IMR-90 (cell line): ENCODE measurements at regions not wholly inside any gene's neighbourhood (a gene's known extent, or its start where the extent isn't known, plus 50 kb on each side); places are given as distances from the start of the nearest gene placed in this dataset.

ENCODE experiments used
- ATAC-seq: fragments of 200-7000 bp; cut with Tn5 transposase; 2 replicates; pipeline ENCODE4 v1.9.1; 2020; ENCODE audit warnings: low read depth, mild to moderate bottlenecking, moderate library complexity
- BruUV-seq: library from RNA; stranded (reverse); fragments of 400-500 nt; replicated peaks from 2 replicates; lab custom pipeline; 2021; lab: Mats Ljungman, UMichigan
- CTCF ChIA-PET: fragments of 300-600 bp; formaldehyde crosslinking; extraction: SDS; loops from one replicate; lab custom pipeline; 2021; ENCODE audit warnings: antibody characterized with exemption; lab: Yijun Ruan, JAX
- POLR2A ChIA-PET: fragments of 300-600 bp; sonication (Branson Sonifier 250); formaldehyde crosslinking; loops from one replicate; lab custom pipeline; 2022; ENCODE audit warnings: antibody characterized with exemption; ENCODE audit not compliant: unreplicated experiment; lab: Charles Lee
- DNase-seq: peaks from one replicate; pipeline ENCODE4 v3.0.0; 2013
- H2AFZ ChIP-seq: replicated peaks from 2 replicates; pipeline ENCODE3; 2013; ENCODE audit warnings: low read length, mild to moderate bottlenecking; ENCODE audit not compliant: poor library complexity
- H2AK5ac ChIP-seq: 2 replicates; pipeline ENCODE4 v1.6.1; 2013; ENCODE audit warnings: low read depth, low read length, inconsistent platforms
- H2AK9ac ChIP-seq: replicated peaks from 2 replicates; pipeline ENCODE3; 2013; ENCODE audit warnings: mild to moderate bottlenecking, low read depth, low read length, moderate library complexity; ENCODE audit not compliant: poor library complexity
- H2BK120ac ChIP-seq: 2 replicates; pipeline ENCODE4 v1.6.1; 2013; ENCODE audit warnings: low read depth, low read length, inconsistent platforms
- H2BK15ac ChIP-seq: 3 replicates; pipeline ENCODE4 v1.6.1; 2013; ENCODE audit warnings: low read depth, low read length, inconsistent platforms
- H2BK20ac ChIP-seq: 2 replicates; pipeline ENCODE4 v1.6.1; 2013; ENCODE audit warnings: low read depth, mild to moderate bottlenecking, inconsistent platforms, low read length, moderate library complexity
- H2BK5ac ChIP-seq: 2 replicates; pipeline ENCODE4 v1.6.1; 2013; ENCODE audit warnings: mild to moderate bottlenecking, low read depth, low read length, inconsistent platforms; ENCODE audit not compliant: poor library complexity, severe bottlenecking
- H3K14ac ChIP-seq: replicated peaks from 2 replicates; pipeline ENCODE4 v1.6.1; 2013; ENCODE audit warnings: low read depth, low read length, inconsistent platforms
- H3K18ac ChIP-seq: 2 replicates; pipeline ENCODE4 v1.6.1; 2013; ENCODE audit warnings: low read depth, low read length, control low read depth
- H3K23ac ChIP-seq: 2 replicates; pipeline ENCODE4 v1.6.1; 2013; ENCODE audit warnings: low read depth, low read length, inconsistent platforms
- H3K27ac ChIP-seq: 2 replicates; pipeline ENCODE4 v1.5.1; 2013; ENCODE audit warnings: mild to moderate bottlenecking, control low read depth, low read length; ENCODE audit not compliant: insufficient read depth
- H3K27me3 ChIP-seq: 2 replicates; pipeline ENCODE4 v1.6.1; 2013; ENCODE audit warnings: low read length; ENCODE audit not compliant: control insufficient read depth, insufficient read depth
- H3K36me3 ChIP-seq: 2 replicates; pipeline ENCODE4 v1.6.1; 2013; ENCODE audit warnings: low read length, mixed read lengths; ENCODE audit not compliant: control insufficient read depth, insufficient read depth
- H3K4ac ChIP-seq: 2 replicates; pipeline ENCODE4 v1.6.1; 2013; ENCODE audit warnings: low read depth, low read length, inconsistent platforms
- H3K4me1 ChIP-seq: 2 replicates; pipeline ENCODE4 v1.6.1; 2013; ENCODE audit warnings: low read length, mixed read lengths; ENCODE audit not compliant: control insufficient read depth, insufficient read depth
- H3K4me2 ChIP-seq: 2 replicates; pipeline ENCODE4 v1.6.1; 2013; ENCODE audit warnings: low read depth, mild to moderate bottlenecking, control low read depth, low read length, moderate library complexity
- H3K4me3 ChIP-seq: 2 replicates; pipeline ENCODE4 v1.5.1; 2013; ENCODE audit warnings: low read depth, mild to moderate bottlenecking, control low read depth, low read length, moderate library complexity; ENCODE audit not compliant: insufficient read depth
- H3K56ac ChIP-seq: 2 replicates; pipeline ENCODE4 v1.6.1; 2013; ENCODE audit warnings: low read length, inconsistent platforms; ENCODE audit not compliant: insufficient read depth; ENCODE audit errors: extremely low read depth
- H3K79me1 ChIP-seq, 2 experiments: 2 replicates each; pipeline ENCODE4 v1.6.1; 2013; ENCODE audit warnings: low read length in 2 of 2, inconsistent platforms in 1 of 2, low read depth in 1 of 2
- H3K9ac ChIP-seq: 2 replicates; pipeline ENCODE4 v1.6.1; 2013; ENCODE audit warnings: low read depth, low read length, control low read depth
- H3K9me1 ChIP-seq: 2 replicates; pipeline ENCODE4 v1.6.1; 2013; ENCODE audit warnings: low read length, inconsistent platforms; ENCODE audit not compliant: insufficient read depth
- H3K9me3 ChIP-seq: 2 replicates; pipeline ENCODE4 v1.6.1; 2013; ENCODE audit warnings: low read length; ENCODE audit not compliant: control insufficient read depth, insufficient read depth
- H4K20me1 ChIP-seq: 2 replicates; pipeline ENCODE4 v1.6.1; 2013; ENCODE audit warnings: low read length, inconsistent platforms; ENCODE audit not compliant: insufficient read depth
- H4K5ac ChIP-seq: 2 replicates; pipeline ENCODE4 v1.6.1; 2013; ENCODE audit warnings: mild to moderate bottlenecking, low read depth, low read length, control low read depth
- H4K8ac ChIP-seq, 2 experiments: 2 replicates each; pipeline ENCODE4 v1.6.1; 2013; ENCODE audit warnings: low read depth in 2 of 2, low read length in 2 of 2, control low read depth in 1 of 2, inconsistent platforms in 1 of 2
- H4K91ac ChIP-seq: 2 replicates; pipeline ENCODE4 v1.6.1; 2013; ENCODE audit warnings: low read depth, low read length, inconsistent platforms; ENCODE audit not compliant: insufficient read depth
- CEBPB ChIP-seq: IDR thresholded peaks from 2 replicates; pipeline ENCODE4 v1.6.1; 2012; ENCODE audit warnings: low read depth, low read length, improper control_type of control experiment
- FOS ChIP-seq: fragments of 150-350 bp; IDR thresholded peaks from 2 replicates; pipeline ENCODE4 v1.6.1; 2016; ENCODE audit warnings: low read depth, low read length
- WGBS, 2 experiments: methylation state at CpG; one replicate each; pipeline versions ENCODE4 v1.1.5 to v1.1.7; 2013; ENCODE audit warnings: missing lambda C conversion rate in 2 of 2; ENCODE audit not compliant: insufficient read length in 1 of 2; ENCODE audit errors: extremely low coverage in 2 of 2; 5-methylcytosine and 5-hydroxymethylcytosine counted together
- dilution Hi-C: fragments of 300-500 bp; cut with HindIII; formaldehyde crosslinking; loops from one replicate; pipeline ENCODE4 v1.14.3; 2018; ENCODE audit warnings: low sequenced_read_pairs; ENCODE audit not compliant: unreplicated experiment
- in situ Hi-C: fragments of 300-500 bp; cut with MboI; formaldehyde crosslinking; loops from 3 replicates; pipeline ENCODE4 v1.14.3; 2019; ENCODE audit warnings: low sequenced_read_pairs, inconsistent platforms, mixed read lengths
- intact Hi-C: fragments of 100-400 bp; cut with micrococcal nuclease; formaldehyde crosslinking; loops from 2 replicates; pipeline ENCODE4 v1.10.0; 2022

GRCh38 chr1:200262326-200262965, 147.4 kb downstream of the ZNF281 start:
- H2BK120ac ChIP-seq: no peak overlapping the region
- no peak overlapping the region for H2AK9ac ChIP-seq
- no peak overlapping the region for H3K18ac ChIP-seq
- intact Hi-C loops (no loop called here), in situ Hi-C loops (no loop called here), dilution Hi-C loops (no loop called here)
- H4K5ac ChIP-seq: no peak overlapping the region
- H3K23ac ChIP-seq: no peak overlapping the region
- no peaks in the 10 kb centered on the region for H3K79me1 ChIP-seq
- no peak overlapping the region for H3K4me2 ChIP-seq
- H3K9ac ChIP-seq: no peak overlapping the region
- H2AFZ ChIP-seq: no peak overlapping the region
- no peak overlapping the region for H3K56ac ChIP-seq
- H3K9me3 ChIP-seq: no peaks in the 10 kb centered on the region
- no peak overlapping the region for H2BK5ac ChIP-seq
- no peaks in the 10 kb centered on the region for H3K36me3 ChIP-seq
- no peak overlapping the region for H2BK15ac ChIP-seq
- no peak overlapping the region for H4K8ac ChIP-seq
- BruUV-seq: no TSS peak
- CTCF ChIA-PET: interaction anchor here (0.7 to 1.1 kb wide), 2 partner anchors 17 to 229 kb away, joined by 3 read pairs; no protein-coding TSS in a partner anchor
- no peak overlapping the region for H3K4ac ChIP-seq
- no peaks in the 10 kb centered on the region for H4K20me1 ChIP-seq
- H3K27me3 ChIP-seq: no peaks in the 10 kb centered on the region
- no peak overlapping the region for H3K27ac ChIP-seq
- no CpG with 5 or more reads among the region's 7 CpGs for WGBS, 2 experiments
- POLR2A ChIA-PET: no interaction called here
- H3K9me1 ChIP-seq: no peaks in the 10 kb centered on the region
- DNase-seq (no peak), ATAC-seq (no peak)
- no peak overlapping the region for H3K4me3 ChIP-seq
- no peak overlapping the region for H2AK5ac ChIP-seq
- TF ChIP-seq CEBPB: no peak
- no peak for TF ChIP-seq FOS
- H3K4me1 ChIP-seq: no peaks in the 10 kb centered on the region
- H2BK20ac ChIP-seq: no peak overlapping the region
- H4K91ac ChIP-seq: no peak overlapping the region
- H3K14ac ChIP-seq: no peak overlapping the region
